ENCODE measurements at regions not wholly inside any gene's neighbourhood (a gene's known extent, or its start where the extent isn't known, plus 50 kb on each side); places are given as distances from the start of the nearest gene placed in this dataset.
"Not testable (repeated sequence)": the region's sequence is repeated elsewhere in the genome, so short reads cannot be mapped to it uniquely, and the experiment has no call there.

DNA sequence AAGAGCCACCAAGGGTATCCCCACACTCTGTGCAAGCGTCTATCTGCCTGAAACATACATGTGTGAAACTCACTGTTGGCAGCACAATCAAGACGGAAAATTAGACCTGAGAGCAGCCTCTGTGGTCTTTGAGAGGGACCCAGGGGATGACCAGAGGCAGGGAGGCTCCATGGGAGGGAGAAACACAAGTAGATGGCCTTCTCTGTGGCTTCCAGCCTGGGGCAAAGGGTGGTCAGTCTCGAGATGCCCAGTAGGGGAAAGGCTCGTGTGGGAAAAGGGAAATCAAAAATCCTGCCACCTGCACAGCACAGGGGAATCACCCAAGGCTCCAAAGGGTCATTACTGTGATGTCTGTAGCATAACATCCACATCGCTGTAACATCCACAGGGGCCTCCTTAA, 823.3 kb downstream of the KCNJ18 start:
- Histone ChIP-seq H3K27me3 (no peaks in the 10 kb centered on the region), H3K4me1 (no peaks in the 10 kb centered on the region), H3K27ac (no peak overlapping the region), H3K9me3 (peaks cover 0 to 60% (median 27%) of the 10 kb centered on the region in 4 donors), H3K36me3 (no peaks in the 10 kb centered on the region), H3K4me3 (no peak overlapping the region)
- DNase-seq: no peak
- no peak for TF ChIP-seq EP300 (IDR thresholded peaks at IDR 0.05)
- no peak for TF ChIP-seq POLR2A (IDR thresholded peaks at IDR 0.05)
- TF ChIP-seq POLR2AphosphoS5 (IDR thresholded peaks at IDR 0.05): no peak
- TF ChIP-seq, protein P1, sequence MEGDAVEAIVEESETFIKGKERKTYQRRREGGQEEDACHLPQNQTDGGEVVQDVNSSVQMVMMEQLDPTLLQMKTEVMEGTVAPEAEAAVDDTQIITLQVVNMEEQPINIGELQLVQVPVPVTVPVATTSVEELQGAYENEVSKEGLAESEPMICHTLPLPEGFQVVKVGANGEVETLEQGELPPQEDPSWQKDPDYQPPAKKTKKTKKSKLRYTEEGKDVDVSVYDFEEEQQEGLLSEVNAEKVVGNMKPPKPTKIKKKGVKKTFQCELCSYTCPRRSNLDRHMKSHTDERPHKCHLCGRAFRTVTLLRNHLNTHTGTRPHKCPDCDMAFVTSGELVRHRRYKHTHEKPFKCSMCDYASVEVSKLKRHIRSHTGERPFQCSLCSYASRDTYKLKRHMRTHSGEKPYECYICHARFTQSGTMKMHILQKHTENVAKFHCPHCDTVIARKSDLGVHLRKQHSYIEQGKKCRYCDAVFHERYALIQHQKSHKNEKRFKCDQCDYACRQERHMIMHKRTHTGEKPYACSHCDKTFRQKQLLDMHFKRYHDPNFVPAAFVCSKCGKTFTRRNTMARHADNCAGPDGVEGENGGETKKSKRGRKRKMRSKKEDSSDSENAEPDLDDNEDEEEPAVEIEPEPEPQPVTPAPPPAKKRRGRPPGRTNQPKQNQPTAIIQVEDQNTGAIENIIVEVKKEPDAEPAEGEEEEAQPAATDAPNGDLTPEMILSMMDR (IDR thresholded peaks at IDR 0.05): no peak
- 35 to 52% (median 46%) methylated on average over 5 of the region's 5 CpGs for WGBS, 5 donors
- intact Hi-C loops (cut with DNase I; ENCODE audit: low total_unique reads): no loop called here

DNA sequence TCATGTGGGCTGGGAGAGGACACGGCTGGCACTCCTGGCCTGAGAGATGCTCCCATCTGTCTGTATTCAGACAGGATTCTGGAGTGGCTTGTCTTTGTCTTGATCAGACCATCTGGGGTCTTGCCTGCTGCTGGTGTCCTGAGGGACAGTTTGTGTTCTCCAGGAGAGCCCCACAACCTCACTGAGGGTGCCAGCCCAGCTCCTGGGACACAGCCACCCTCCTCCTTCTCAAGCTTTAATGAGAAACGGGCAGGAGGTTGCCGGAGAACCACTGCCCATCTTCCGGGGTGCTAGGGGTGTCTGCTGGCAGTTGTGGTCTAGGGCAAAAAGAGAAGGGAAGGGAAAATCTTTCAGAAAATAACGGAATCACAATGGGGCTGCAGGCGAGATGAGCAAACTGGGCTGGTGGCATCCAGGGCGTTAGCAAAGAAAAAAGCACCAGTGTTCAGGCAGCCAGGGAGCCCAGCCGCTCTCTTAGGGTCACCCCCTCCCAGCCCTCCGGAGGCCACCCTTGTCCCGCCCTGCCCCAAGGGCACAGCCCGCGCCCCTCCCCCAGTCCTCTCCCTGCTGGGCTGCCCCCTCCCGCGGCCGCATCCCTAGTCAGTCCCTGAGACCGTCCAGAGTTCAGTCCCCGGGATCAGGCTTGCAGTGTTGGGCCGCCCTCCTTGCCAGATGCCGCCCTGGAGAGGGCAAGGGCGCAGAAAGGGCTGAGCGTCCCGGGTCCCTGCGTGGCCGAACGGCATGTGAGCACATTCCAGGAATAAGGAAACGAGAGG, 824.7 kb downstream of the KCNJ18 start:
- TF ChIP-seq, protein P1 (IDR thresholded peaks at IDR 0.05): no peak
- no peak for TF ChIP-seq POLR2AphosphoS5 (IDR thresholded peaks at IDR 0.05)
- TF ChIP-seq EP300 (IDR thresholded peaks at IDR 0.05): no peak
- TF ChIP-seq POLR2A (IDR thresholded peaks at IDR 0.05): no peak
- intact Hi-C loops (cut with DNase I; ENCODE audit: low total_unique reads): no loop called here
- no peak overlapping the region for H3K4me3 ChIP-seq
- H3K27me3 ChIP-seq: no peaks in the 10 kb centered on the region
- no peaks in the 10 kb centered on the region for H3K4me1 ChIP-seq
- peaks cover 0 to 52% (median 26%) of the 10 kb centered on the region in 4 donors for H3K9me3 ChIP-seq
- no peaks in the 10 kb centered on the region for H3K36me3 ChIP-seq
- WGBS, 5 donors: 70 to 77% (median 72%) methylated on average over 13 to 26 of the region's 26 CpGs
- no peak for DNase-seq
- no peak overlapping the region for H3K27ac ChIP-seq

DNA sequence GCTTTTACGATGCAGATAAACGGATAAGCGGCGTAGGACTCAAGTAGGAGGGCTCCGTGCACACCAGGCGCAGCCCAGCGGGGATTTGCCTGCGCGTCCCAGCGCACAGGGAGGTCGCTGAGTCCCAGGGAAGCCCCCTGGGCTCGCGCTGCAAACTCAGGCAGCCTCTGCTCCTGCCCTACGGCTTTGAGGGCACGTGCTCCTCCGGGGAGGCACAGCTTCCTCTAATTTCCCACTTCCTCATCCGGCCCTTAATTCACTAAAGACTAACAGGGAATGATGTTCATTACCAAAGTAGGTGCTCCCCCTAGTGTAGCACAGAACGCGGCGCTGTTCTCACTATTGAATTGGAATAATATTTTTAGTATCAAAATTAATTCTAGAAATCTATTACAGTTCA, 825.4 kb downstream of the KCNJ18 start:
- peaks cover 0 to 45% (median 23%) of the 10 kb centered on the region in 4 donors for H3K9me3 ChIP-seq
- TF ChIP-seq POLR2A (IDR thresholded peaks at IDR 0.05) (no peak), EP300 (IDR thresholded peaks at IDR 0.05) (no peak), POLR2AphosphoS5 (IDR thresholded peaks at IDR 0.05) (no peak)
- TF ChIP-seq, protein P1 (IDR thresholded peaks at IDR 0.05): peak in 1 of 7 experiments; percentile 5
- H3K36me3 ChIP-seq: no peaks in the 10 kb centered on the region
- WGBS, 5 donors: 53 to 65% (median 63%) methylated on average over 19 to 20 of the region's 20 CpGs
- no peak overlapping the region for H3K27ac ChIP-seq
- no peak for DNase-seq
- no peaks in the 10 kb centered on the region for H3K27me3 ChIP-seq
- no peaks in the 10 kb centered on the region for H3K4me1 ChIP-seq
- intact Hi-C loops (cut with DNase I; ENCODE audit: low total_unique reads): no loop called here
- H3K4me3 ChIP-seq: no peak overlapping the region

DNA sequence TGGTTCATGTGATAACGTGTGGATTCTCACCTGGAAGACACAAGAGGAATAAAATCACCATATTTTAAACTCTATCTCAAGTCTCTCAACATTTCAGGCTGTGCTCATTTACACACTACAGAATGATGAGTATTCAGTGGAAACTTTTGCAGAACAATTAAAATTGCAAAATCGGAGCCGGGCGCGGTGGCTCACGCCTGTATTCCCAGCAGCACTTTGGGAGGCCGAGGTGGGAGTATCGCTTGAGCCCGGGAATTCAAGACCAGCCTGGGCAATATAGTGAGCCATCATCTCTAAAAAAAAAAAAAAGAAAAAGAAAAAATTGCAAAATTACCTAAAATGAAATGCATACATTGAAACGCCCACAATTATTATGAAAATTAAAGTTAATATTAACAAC, 825.9 kb downstream of the KCNJ18 start:
- Histone ChIP-seq H3K27ac (no peak overlapping the region), H3K4me1 (no peaks in the 10 kb centered on the region), H3K4me3 (no peak overlapping the region), H3K36me3 (no peaks in the 10 kb centered on the region), H3K27me3 (no peaks in the 10 kb centered on the region), H3K9me3 (peaks cover 0 to 41% (median 21%) of the 10 kb centered on the region in 4 donors)
- 81 to 87% (median 86%) methylated on average over 10 of the region's 10 CpGs for WGBS, 5 donors
- no peak for DNase-seq
- TF ChIP-seq, protein P1 (IDR thresholded peaks at IDR 0.05): no peak
- TF ChIP-seq EP300 (IDR thresholded peaks at IDR 0.05): no peak
- no peak for TF ChIP-seq POLR2AphosphoS5 (IDR thresholded peaks at IDR 0.05)
- no peak for TF ChIP-seq POLR2A (IDR thresholded peaks at IDR 0.05)
- intact Hi-C loops (cut with DNase I; ENCODE audit: low total_unique reads): no loop called here

DNA sequence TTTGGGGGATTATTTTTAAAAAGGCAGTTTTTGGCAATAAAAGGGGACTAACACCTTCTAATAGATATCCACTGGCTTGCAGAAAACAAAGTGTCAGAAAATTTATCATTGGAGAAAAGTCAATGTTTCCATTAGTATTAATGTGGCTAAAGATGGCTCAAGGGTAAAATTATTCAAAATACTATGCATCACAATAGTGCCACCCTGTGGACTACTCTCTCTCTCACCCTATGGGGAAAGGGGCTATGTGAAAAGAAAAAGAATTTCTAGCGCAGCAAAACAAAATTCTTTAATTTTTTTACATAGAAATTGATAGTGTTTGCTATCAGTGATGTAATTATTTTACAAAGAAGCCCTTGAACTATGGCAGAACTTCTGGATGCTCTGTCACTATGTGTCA, 856.5 kb downstream of the KCNJ18 start:
- H3K27ac ChIP-seq; H3K9me3 ChIP-seq; H3K27me3 ChIP-seq; intact Hi-C loops (cut with DNase I; ENCODE audit: low total_unique reads); H3K36me3 ChIP-seq; H3K4me1 ChIP-seq; DNase-seq; H3K4me3 ChIP-seq: not testable (repeated sequence)
- WGBS, 5 donors: 32 to 77% (median 69%) methylated on average over 1 of the region's 1 CpG

DNA sequence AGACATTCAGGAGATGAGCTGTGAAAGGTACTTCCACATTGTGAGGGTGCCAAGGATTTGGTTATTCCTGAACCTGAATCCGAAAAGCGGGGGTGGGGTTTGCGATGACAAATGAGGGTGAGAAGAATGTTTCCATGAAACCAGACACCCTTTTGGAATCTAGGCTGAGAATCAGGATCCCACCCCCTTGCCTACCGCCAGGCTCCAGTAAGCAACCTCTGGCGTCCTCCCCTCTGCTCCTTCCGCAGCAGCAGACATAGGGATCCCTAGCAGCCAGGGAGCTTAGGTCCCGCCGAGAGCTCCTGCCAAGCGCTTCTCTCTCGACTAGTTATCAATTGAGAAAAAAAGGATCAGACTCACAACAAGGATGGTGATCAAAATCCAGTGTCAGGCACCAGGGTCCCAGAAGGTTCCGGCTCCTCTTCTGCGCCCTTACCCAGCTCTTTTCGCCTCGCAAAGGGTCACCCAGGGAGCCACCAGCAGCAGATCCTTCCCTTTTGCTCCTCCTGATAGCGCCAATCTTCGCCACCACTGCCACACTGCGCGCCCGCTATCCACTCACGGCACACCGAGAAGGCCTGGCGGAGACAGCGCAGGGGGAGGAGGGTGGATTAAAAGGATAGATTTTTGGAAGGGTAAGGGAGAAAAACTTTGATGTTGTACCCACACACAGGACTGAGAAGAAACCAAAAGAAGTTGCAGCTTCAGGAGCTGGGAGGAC, 859.5 kb downstream of the KCNJ18 start:
- H3K27me3 ChIP-seq; intact Hi-C loops (cut with DNase I; ENCODE audit: low total_unique reads); DNase-seq; H3K4me1 ChIP-seq; H3K4me3 ChIP-seq; H3K27ac ChIP-seq; H3K36me3 ChIP-seq: not testable (repeated sequence)
- H3K9me3 ChIP-seq: peaks cover 0 to 20% (median 7%) of the 10 kb centered on the region in 4 donors
- WGBS, 5 donors: 66 to 78% (median 70%) methylated on average over 21 to 23 of the region's 23 CpGs
